Parathyroid adenoma (tissue), 2 donors: ENCODE measurements at regions not wholly inside any gene's neighbourhood (a gene's known extent, or its start where the extent isn't known, plus 50 kb on each side); places are given as distances from the start of the nearest gene placed in this dataset.

ENCODE experiments used
- H2AFZ ChIP-seq: fragments of 300-600 bp; sonication (generic); one replicate; pipeline ENCODE4 v1.7.0; 2017; ENCODE audit warnings: antibody characterized with exemption, mild to moderate bottlenecking
- H3K27ac ChIP-seq: fragments of 300-600 bp; sonication (generic); one replicate; pipeline ENCODE4 v1.7.0; 2017
- H3K27me3 ChIP-seq: fragments of 300-600 bp; sonication (generic); one replicate; pipeline ENCODE4 v1.7.0; 2017; ENCODE audit warnings: low read length; ENCODE audit not compliant: control insufficient read depth, insufficient read depth
- H3K36me3 ChIP-seq: fragments of 300-600 bp; sonication (generic); one replicate; pipeline ENCODE4 v1.7.0; 2017; ENCODE audit warnings: low read length; ENCODE audit not compliant: control insufficient read depth, insufficient read depth
- H3K4me1 ChIP-seq: fragments of 300-600 bp; sonication (generic); one replicate; pipeline ENCODE4 v1.7.0; 2017; ENCODE audit warnings: control low read depth
- H3K4me2 ChIP-seq: fragments of 300-600 bp; sonication (generic); one replicate; pipeline ENCODE4 v1.7.0; 2017; ENCODE audit warnings: low read length
- H3K4me3 ChIP-seq: fragments of 300-600 bp; sonication (generic); one replicate; pipeline ENCODE4 v1.7.0; 2017; ENCODE audit warnings: low read depth, low read length
- H3K79me2 ChIP-seq: fragments of 300-600 bp; sonication (generic); one replicate; pipeline ENCODE4 v1.7.0; 2017; ENCODE audit warnings: control low read depth
- H3K9ac ChIP-seq: fragments of 300-600 bp; sonication (generic); one replicate; pipeline ENCODE4 v1.7.0; 2017; ENCODE audit warnings: mild to moderate bottlenecking
- H3K9me3 ChIP-seq: fragments of 300-600 bp; sonication (generic); one replicate; pipeline ENCODE4 v1.7.0; 2017; ENCODE audit warnings: low read length; ENCODE audit not compliant: control insufficient read depth
- CTCF ChIP-seq: fragments of 300-600 bp; sonication (generic); IDR thresholded peaks from one replicate; pipeline ENCODE4 v1.7.0; 2017; ENCODE audit warnings: antibody characterized with exemption, mild to moderate bottlenecking
- donor health status: primary hyperparathyroidism.

GRCh38 chr5:114989512-114989911, 180.2 kb downstream of the TRIM36 start:
- Histone ChIP-seq H3K27ac (no peak overlapping the region), H3K4me1 (no peaks in the 10 kb centered on the region), H3K4me2 (no peak overlapping the region), H3K36me3 (no peaks in the 10 kb centered on the region), H3K9ac (no peak overlapping the region), H3K79me2 (no peaks in the 10 kb centered on the region), H3K27me3 (no peaks in the 10 kb centered on the region), H3K4me3 (no peak overlapping the region), H2AFZ (no peak overlapping the region), H3K9me3 (peaks cover 4% of the 10 kb centered on the region)
- no peak for TF ChIP-seq CTCF

GRCh38 chr5:114988096-114988495, 181.6 kb downstream of the TRIM36 start:
- Histone ChIP-seq H3K36me3 (no peaks in the 10 kb centered on the region), H3K9me3 (peaks cover 4% of the 10 kb centered on the region), H3K27ac (no peak overlapping the region), H3K9ac (no peak overlapping the region), H3K4me1 (no peaks in the 10 kb centered on the region), H3K79me2 (no peaks in the 10 kb centered on the region), H2AFZ (no peak overlapping the region), H3K27me3 (no peaks in the 10 kb centered on the region), H3K4me2 (no peak overlapping the region), H3K4me3 (no peak overlapping the region)
- no peak for TF ChIP-seq CTCF

GRCh38 chr5:114984796-114985195, 184.9 kb downstream of the TRIM36 start:
- Histone ChIP-seq H3K36me3 (no peaks in the 10 kb centered on the region), H3K4me3 (no peak overlapping the region), H2AFZ (no peak overlapping the region), H3K27ac (no peak overlapping the region), H3K9me3 (peaks cover 4% of the 10 kb centered on the region), H3K4me2 (no peak overlapping the region), H3K27me3 (no peaks in the 10 kb centered on the region), H3K4me1 (no peaks in the 10 kb centered on the region), H3K79me2 (no peaks in the 10 kb centered on the region), H3K9ac (no peak overlapping the region)
- no peak for TF ChIP-seq CTCF

GRCh38 chr5:114981111-114981510, 188.6 kb downstream of the TRIM36 start:
- H3K4me3 ChIP-seq: no peak overlapping the region
- H3K27me3 ChIP-seq: no peaks in the 10 kb centered on the region
- no peaks in the 10 kb centered on the region for H3K4me1 ChIP-seq
- no peaks in the 10 kb centered on the region for H3K79me2 ChIP-seq
- H3K27ac ChIP-seq: no peak overlapping the region
- TF ChIP-seq CTCF: no peak
- H2AFZ ChIP-seq: no peak overlapping the region
- no peak overlapping the region for H3K4me2 ChIP-seq
- H3K9ac ChIP-seq: no peak overlapping the region
- H3K9me3 ChIP-seq: peaks cover 4% of the 10 kb centered on the region
- no peaks in the 10 kb centered on the region for H3K36me3 ChIP-seq

- no peak overlapping the region for H2AFZ ChIP-seq
- TF ChIP-seq CTCF: no peak
Measured at GRCh38 chr5:114977979-114978573, 191.6 kb downstream of the TRIM36 start.

More at GRCh38 chr5:114977979-114978573, 191.6 kb downstream of the TRIM36 start:
- H3K4me1 ChIP-seq: no peaks in the 10 kb centered on the region
- no peaks in the 10 kb centered on the region for H3K27me3 ChIP-seq
- no peak overlapping the region for H3K4me2 ChIP-seq
- no peaks in the 10 kb centered on the region for H3K9me3 ChIP-seq
- H3K27ac ChIP-seq: no peak overlapping the region
- no peak overlapping the region for H3K9ac ChIP-seq
- H3K79me2 ChIP-seq: no peaks in the 10 kb centered on the region
- H3K4me3 ChIP-seq: no peak overlapping the region
- no peaks in the 10 kb centered on the region for H3K36me3 ChIP-seq
